Neural cell (in vitro differentiated cells): ENCODE measurements at regions not wholly inside any gene's neighbourhood (a gene's known extent, or its start where the extent isn't known, plus 50 kb on each side); places are given as distances from the start of the nearest gene placed in this dataset.

ENCODE experiments used
- H2AFZ ChIP-seq: fragments of 200-600, 300-800 bp; sonication (generic), shearing (Covaris generic); 2 replicates; pipeline ENCODE4 v1.6.0; 2014; ENCODE audit warnings: low read depth, mild to moderate bottlenecking, antibody characterized with exemption, low read length, moderate library complexity
- H3F3A ChIP-seq: fragments of 200-600 bp; shearing (Covaris generic); 2 replicates; pipeline ENCODE4 v1.6.1; 2016; ENCODE audit warnings: mild to moderate bottlenecking, moderate library complexity, mixed read lengths, antibody characterized with exemption, low read length; ENCODE audit not compliant: insufficient read depth, poor library complexity, severe bottlenecking
- H3K27ac ChIP-seq: fragments of 200-600, 300-800 bp; sonication (generic), shearing (Covaris generic); 2 replicates; pipeline ENCODE4 v1.5.1; 2014; ENCODE audit warnings: mild to moderate bottlenecking, low read length, moderate library complexity
- H3K27me3 ChIP-seq: fragments of 300-800, 200-600 bp; sonication (generic), shearing (Covaris generic); 2 replicates; pipeline ENCODE4 v1.6.0; 2014; ENCODE audit warnings: mild to moderate bottlenecking, low read depth, low read length, moderate library complexity; ENCODE audit not compliant: insufficient read depth
- H3K36me3 ChIP-seq: fragments of 300-800, 200-600 bp; sonication (generic), shearing (Covaris generic); 2 replicates; pipeline ENCODE4 v1.5.1; 2014; ENCODE audit warnings: mild to moderate bottlenecking, antibody characterized with exemption, low read length, moderate library complexity; ENCODE audit not compliant: insufficient read depth
- H3K4me2 ChIP-seq: fragments of 300-800, 200-600 bp; sonication (generic), shearing (Covaris generic); 2 replicates; pipeline ENCODE4 v1.6.0; 2014; ENCODE audit warnings: mild to moderate bottlenecking, low read length
- H3K4me3 ChIP-seq: fragments of 300-800, 200-600 bp; sonication (generic), shearing (Covaris generic); 2 replicates; pipeline ENCODE4 v1.5.1; 2014; ENCODE audit warnings: mild to moderate bottlenecking, low read length, moderate library complexity
- H3K79me2 ChIP-seq: fragments of 200-600 bp; shearing (Covaris generic); replicated peaks from 2 replicates; pipeline ENCODE4 v1.6.0; 2014; ENCODE audit warnings: mild to moderate bottlenecking, low read length, moderate library complexity; ENCODE audit not compliant: insufficient read depth
- H3K9ac ChIP-seq: fragments of 300-800, 200-600 bp; sonication (generic), shearing (Covaris generic); 2 replicates; pipeline ENCODE4 v1.6.1; 2016; ENCODE audit warnings: mild to moderate bottlenecking, low read length, mixed read lengths
- H3K9me2 ChIP-seq: fragments of 200-600 bp; shearing (Covaris generic); 2 replicates; pipeline ENCODE4 v1.6.1; 2016; ENCODE audit warnings: mild to moderate bottlenecking, low read length, mixed read lengths; ENCODE audit not compliant: insufficient read depth
- H3K9me3 ChIP-seq: fragments of 200-600, 300-800 bp; sonication (generic), shearing (Covaris generic); 2 replicates; pipeline ENCODE4 v1.6.1; 2016; ENCODE audit warnings: mild to moderate bottlenecking, mixed run types, low read length, moderate library complexity, mixed read lengths
- H4K20me1 ChIP-seq: fragments of 200-600 bp; shearing (Covaris generic); 2 replicates; pipeline ENCODE4 v1.6.1; 2016; ENCODE audit warnings: mild to moderate bottlenecking, mixed run types; ENCODE audit not compliant: insufficient read depth
- CTCF ChIP-seq: fragments of 450-650 bp; IDR thresholded peaks from 2 replicates; pipeline ENCODE4 v1.5.1; 2014; ENCODE audit warnings: antibody characterized with exemption, mild to moderate bottlenecking, moderate library complexity; ENCODE audit not compliant: poor library complexity, severe bottlenecking
- EP300 ChIP-seq: fragments of 450-650 bp; conservative IDR thresholded peaks from 2 replicates; pipeline ENCODE4 v1.6.1; 2014; ENCODE audit warnings: antibody characterized with exemption, mild to moderate bottlenecking, moderate library complexity; ENCODE audit not compliant: poor library complexity, severe bottlenecking
- EZH2 ChIP-seq: fragments of 200-600, 300-800 bp; shearing (Covaris generic), sonication (generic); IDR thresholded peaks from 2 replicates; pipeline ENCODE4 v1.6.1; 2014; ENCODE audit warnings: antibody characterized with exemption, low read length, borderline replicate concordance, mild to moderate bottlenecking; ENCODE audit not compliant: insufficient read depth, poor library complexity, severe bottlenecking
- MXI1 ChIP-seq: fragments of 450-650 bp; conservative IDR thresholded peaks from 2 replicates; pipeline ENCODE4 v1.6.1; 2014; ENCODE audit warnings: antibody characterized with exemption, mild to moderate bottlenecking; ENCODE audit not compliant: poor library complexity, severe bottlenecking
- POLR2AphosphoS5 ChIP-seq: IDR thresholded peaks from 2 replicates; pipeline ENCODE4 v1.6.1; 2012
- RAD21 ChIP-seq: fragments of 450-650 bp; conservative IDR thresholded peaks from 2 replicates; pipeline ENCODE4 v1.6.1; 2014; ENCODE audit warnings: antibody characterized with exemption, mild to moderate bottlenecking, moderate library complexity
- REST ChIP-seq: IDR thresholded peaks from 2 replicates; pipeline ENCODE4 v1.6.1; 2012; ENCODE audit warnings: borderline replicate concordance
- SMC3 ChIP-seq: fragments of 450-650 bp; conservative IDR thresholded peaks from 2 replicates; pipeline ENCODE4 v1.6.1; 2014; ENCODE audit warnings: antibody characterized with exemption, mild to moderate bottlenecking, moderate library complexity; ENCODE audit not compliant: poor library complexity
- TAF1 ChIP-seq: IDR thresholded peaks from 2 replicates; pipeline ENCODE4 v1.6.1; 2012; ENCODE audit warnings: low read depth

- Histone ChIP-seq H3K4me2 (no peak overlapping the region), H3F3A (no peaks in the 10 kb centered on the region), H4K20me1 (no peaks in the 10 kb centered on the region), H3K79me2 (no peaks in the 10 kb centered on the region), H3K4me3 (no peak overlapping the region), H3K27me3 (peaks cover 7% of the 10 kb centered on the region), H3K9me2 (no peaks in the 10 kb centered on the region), H2AFZ (no peak overlapping the region), H3K9ac (no peak overlapping the region), H3K9me3 (no peaks in the 10 kb centered on the region), H3K27ac (no peak overlapping the region), H3K36me3 (no peaks in the 10 kb centered on the region)
- no peak for TF ChIP-seq SMC3
- no peak for TF ChIP-seq MXI1
- TF ChIP-seq CTCF = no peak
- no peak for TF ChIP-seq REST
- TF ChIP-seq POLR2AphosphoS5 = no peak
- no peak for TF ChIP-seq TAF1
- no peak for TF ChIP-seq EP300
- no peak for TF ChIP-seq RAD21
- no peak for TF ChIP-seq EZH2
Observed at GRCh38 chr21:33140288-33140687, 70.3 kb downstream of the OLIG1 start.

GRCh38 chr21:33146467-33146866, 76.5 kb downstream of the OLIG1 start:
- Histone ChIP-seq H3K4me2 (no peak overlapping the region), H3K79me2 (no peaks in the 10 kb centered on the region), H3K9me3 (no peaks in the 10 kb centered on the region), H3K27me3 (peaks cover 4% of the 10 kb centered on the region), H3K4me3 (no peak overlapping the region), H3K36me3 (no peaks in the 10 kb centered on the region), H3K9me2 (no peaks in the 10 kb centered on the region), H3F3A (no peaks in the 10 kb centered on the region), H4K20me1 (no peaks in the 10 kb centered on the region), H2AFZ (no peak overlapping the region), H3K27ac (no peak overlapping the region), H3K9ac (no peak overlapping the region)
- TF ChIP-seq TAF1 = no peak
- no peak for TF ChIP-seq RAD21
- no peak for TF ChIP-seq REST
- no peak for TF ChIP-seq CTCF
- TF ChIP-seq MXI1 = no peak
- TF ChIP-seq SMC3 = no peak
- no peak for TF ChIP-seq EP300
- no peak for TF ChIP-seq EZH2
- TF ChIP-seq POLR2AphosphoS5 = no peak
